ENCODE measurements at regions not wholly inside any gene's neighbourhood (a gene's known extent, or its start where the extent isn't known, plus 50 kb on each side); places are given as distances from the start of the nearest gene placed in this dataset.

DNA sequence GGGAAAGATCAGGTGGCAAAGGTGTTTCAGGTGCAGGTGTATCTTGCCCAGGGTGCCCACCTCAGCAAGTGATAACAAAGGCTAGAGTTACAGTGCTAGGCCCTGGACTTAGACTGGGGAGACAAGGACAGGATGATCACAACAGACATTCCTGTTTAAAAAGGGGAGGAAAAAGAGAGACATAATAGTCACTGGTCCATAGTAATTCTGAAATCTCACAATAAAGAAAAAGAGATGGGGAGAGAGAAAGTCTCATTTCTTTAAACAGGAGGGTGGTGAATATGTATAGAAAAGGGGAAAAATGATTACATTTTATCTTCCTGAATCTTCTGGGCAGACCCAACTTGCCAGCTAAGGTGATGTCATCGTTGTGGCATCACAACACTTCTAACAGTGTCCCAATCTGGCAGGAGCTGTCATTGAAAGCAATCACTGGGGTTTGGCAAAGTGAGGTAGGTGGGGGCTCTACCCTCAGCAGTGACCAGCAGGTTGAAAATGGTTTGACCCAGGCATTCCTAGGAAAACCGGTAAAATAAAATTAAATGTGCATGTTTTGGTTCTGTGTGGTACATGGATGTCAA lies 99.5 kb downstream of the ZNF621 start:
- no peak for TF ChIP-seq TAF1 (IDR thresholded peaks at IDR 0.05; ENCODE audit: borderline replicate concordance, insufficient read depth, low read length)
- TF ChIP-seq SIN3A (IDR thresholded peaks at IDR 0.05; ENCODE audit: borderline replicate concordance, insufficient read depth, low read length): no peak
- TF ChIP-seq FOXP2 (optimal IDR thresholded peaks at IDR 0.05; ENCODE audit: borderline replicate concordance, extremely low read depth, extremely low read length, insufficient read depth): no peak

DNA sequence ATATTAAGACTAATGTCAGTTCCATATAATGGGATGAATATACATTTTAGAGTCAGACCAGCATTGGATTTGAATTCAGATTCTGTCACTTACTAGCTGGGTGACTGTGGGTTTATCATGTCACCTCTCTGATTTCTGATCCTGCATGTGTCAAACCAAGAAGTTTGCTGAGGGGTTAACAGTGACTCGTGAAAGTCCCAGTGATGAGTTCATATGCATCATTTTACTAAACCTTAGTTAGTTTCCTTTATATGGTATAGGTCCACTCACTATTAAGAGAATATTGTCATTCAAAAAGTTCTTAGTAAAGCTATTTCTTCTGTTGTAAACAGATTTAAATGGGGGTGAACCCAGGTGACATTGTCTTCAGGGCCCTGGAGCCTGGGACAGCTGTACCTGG lies 102.3 kb downstream of the ZNF621 start:
- TF ChIP-seq SIN3A (IDR thresholded peaks at IDR 0.05; ENCODE audit: borderline replicate concordance, insufficient read depth, low read length) (no peak), TAF1 (IDR thresholded peaks at IDR 0.05; ENCODE audit: borderline replicate concordance, insufficient read depth, low read length) (no peak), FOXP2 (optimal IDR thresholded peaks at IDR 0.05; ENCODE audit: borderline replicate concordance, extremely low read depth, extremely low read length, insufficient read depth) (no peak), POLR2AphosphoS5 (IDR thresholded peaks at IDR 0.05; ENCODE audit: low read depth, low read length) (no peak)
- TF ChIP-seq, protein P1, sequence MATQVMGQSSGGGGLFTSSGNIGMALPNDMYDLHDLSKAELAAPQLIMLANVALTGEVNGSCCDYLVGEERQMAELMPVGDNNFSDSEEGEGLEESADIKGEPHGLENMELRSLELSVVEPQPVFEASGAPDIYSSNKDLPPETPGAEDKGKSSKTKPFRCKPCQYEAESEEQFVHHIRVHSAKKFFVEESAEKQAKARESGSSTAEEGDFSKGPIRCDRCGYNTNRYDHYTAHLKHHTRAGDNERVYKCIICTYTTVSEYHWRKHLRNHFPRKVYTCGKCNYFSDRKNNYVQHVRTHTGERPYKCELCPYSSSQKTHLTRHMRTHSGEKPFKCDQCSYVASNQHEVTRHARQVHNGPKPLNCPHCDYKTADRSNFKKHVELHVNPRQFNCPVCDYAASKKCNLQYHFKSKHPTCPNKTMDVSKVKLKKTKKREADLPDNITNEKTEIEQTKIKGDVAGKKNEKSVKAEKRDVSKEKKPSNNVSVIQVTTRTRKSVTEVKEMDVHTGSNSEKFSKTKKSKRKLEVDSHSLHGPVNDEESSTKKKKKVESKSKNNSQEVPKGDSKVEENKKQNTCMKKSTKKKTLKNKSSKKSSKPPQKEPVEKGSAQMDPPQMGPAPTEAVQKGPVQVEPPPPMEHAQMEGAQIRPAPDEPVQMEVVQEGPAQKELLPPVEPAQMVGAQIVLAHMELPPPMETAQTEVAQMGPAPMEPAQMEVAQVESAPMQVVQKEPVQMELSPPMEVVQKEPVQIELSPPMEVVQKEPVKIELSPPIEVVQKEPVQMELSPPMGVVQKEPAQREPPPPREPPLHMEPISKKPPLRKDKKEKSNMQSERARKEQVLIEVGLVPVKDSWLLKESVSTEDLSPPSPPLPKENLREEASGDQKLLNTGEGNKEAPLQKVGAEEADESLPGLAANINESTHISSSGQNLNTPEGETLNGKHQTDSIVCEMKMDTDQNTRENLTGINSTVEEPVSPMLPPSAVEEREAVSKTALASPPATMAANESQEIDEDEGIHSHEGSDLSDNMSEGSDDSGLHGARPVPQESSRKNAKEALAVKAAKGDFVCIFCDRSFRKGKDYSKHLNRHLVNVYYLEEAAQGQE (IDR thresholded peaks at IDR 0.05; ENCODE audit: insufficient read depth in 1 of 2, low read depth in 2 of 2, low read length in 2 of 2): no peak

GRCh38 chr3:40628984-40629383 lies 104.2 kb downstream of the ZNF621 start:
- no peak for TF ChIP-seq TAF1 (IDR thresholded peaks at IDR 0.05; ENCODE audit: borderline replicate concordance, insufficient read depth, low read length)
- TF ChIP-seq, protein P1 (IDR thresholded peaks at IDR 0.05; ENCODE audit: insufficient read depth in 1 of 2, low read depth in 2 of 2, low read length in 2 of 2): no peak

DNA sequence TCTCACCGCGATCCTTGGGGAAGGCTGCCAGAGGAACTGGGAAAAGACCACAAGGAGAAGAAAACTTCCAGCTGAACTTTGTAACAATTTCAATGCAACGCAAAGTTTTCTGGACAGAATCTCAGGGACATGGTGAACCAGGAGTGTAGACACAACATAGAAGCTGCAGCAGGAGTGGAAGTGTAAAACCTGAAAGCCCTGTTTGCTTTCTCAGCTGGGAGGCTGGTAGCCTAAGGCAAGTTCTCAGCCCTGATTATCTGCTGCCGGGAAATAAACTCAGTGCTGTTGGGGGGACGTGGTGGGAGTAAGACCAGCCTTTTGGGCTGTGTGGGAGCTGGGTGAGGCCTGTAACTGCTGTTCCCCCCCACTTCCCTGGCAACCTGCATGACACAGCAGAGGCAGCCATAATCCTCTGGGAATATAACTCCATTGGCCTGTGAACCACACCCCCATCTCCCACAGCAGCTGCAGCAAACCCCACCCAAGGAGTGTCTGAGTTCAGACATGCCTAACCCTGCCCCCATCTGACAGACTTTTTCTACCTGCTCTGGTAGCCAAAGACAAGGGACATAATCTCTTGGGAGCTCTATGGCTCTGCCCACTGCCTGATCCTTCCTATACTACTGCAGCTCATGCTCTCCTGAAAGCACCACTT lies 106.7 kb downstream of the ZNF621 start:
- TF ChIP-seq FOXP2 (optimal IDR thresholded peaks at IDR 0.05; ENCODE audit: borderline replicate concordance, extremely low read depth, extremely low read length, insufficient read depth) (no peak), SIN3A (IDR thresholded peaks at IDR 0.05; ENCODE audit: borderline replicate concordance, insufficient read depth, low read length) (no peak), POLR2AphosphoS5 (IDR thresholded peaks at IDR 0.05; ENCODE audit: low read depth, low read length) (no peak), TAF1 (IDR thresholded peaks at IDR 0.05; ENCODE audit: borderline replicate concordance, insufficient read depth, low read length) (no peak)
- TF ChIP-seq, protein P1 (IDR thresholded peaks at IDR 0.05; ENCODE audit: insufficient read depth in 1 of 2, low read depth in 2 of 2, low read length in 2 of 2): no peak

GRCh38 chr3:40637906-40638305 lies 113.1 kb downstream of the ZNF621 start:
- TF ChIP-seq TAF1 (IDR thresholded peaks at IDR 0.05; ENCODE audit: borderline replicate concordance, insufficient read depth, low read length) (no peak), POLR2AphosphoS5 (IDR thresholded peaks at IDR 0.05; ENCODE audit: low read depth, low read length) (no peak), SIN3A (IDR thresholded peaks at IDR 0.05; ENCODE audit: borderline replicate concordance, insufficient read depth, low read length) (no peak), FOXP2 (optimal IDR thresholded peaks at IDR 0.05; ENCODE audit: borderline replicate concordance, extremely low read depth, extremely low read length, insufficient read depth) (no peak)
- TF ChIP-seq, protein P1 (IDR thresholded peaks at IDR 0.05; ENCODE audit: insufficient read depth in 1 of 2, low read depth in 2 of 2, low read length in 2 of 2): no peak

All from PFSK-1 (cell line).